PC-9 (cell line): ENCODE measurements at regions not wholly inside any gene's neighbourhood (a gene's known extent, or its start where the extent isn't known, plus 50 kb on each side); places are given as distances from the start of the nearest gene placed in this dataset.
"Not testable (repeated sequence)": the region's sequence is repeated elsewhere in the genome, so short reads cannot be mapped to it uniquely, and the experiment has no call there.

ENCODE experiments used
- EZH2 ChIP-seq: fragments of 200-600 bp; sonication (generic); IDR thresholded peaks from 2 replicates; pipeline ENCODE4 v1.8.0; 2017; ENCODE audit warnings: antibody characterized with exemption, low read depth
- TF ChIP-seq, protein P1 (sequence below): fragments of 200-600 bp; sonication (generic); conservative IDR thresholded peaks from 2 replicates; pipeline ENCODE4 v1.6.1; 2017; ENCODE audit warnings: mixed run types, antibody characterized with exemption, mild to moderate bottlenecking, moderate library complexity

- TF ChIP-seq, protein P1, sequence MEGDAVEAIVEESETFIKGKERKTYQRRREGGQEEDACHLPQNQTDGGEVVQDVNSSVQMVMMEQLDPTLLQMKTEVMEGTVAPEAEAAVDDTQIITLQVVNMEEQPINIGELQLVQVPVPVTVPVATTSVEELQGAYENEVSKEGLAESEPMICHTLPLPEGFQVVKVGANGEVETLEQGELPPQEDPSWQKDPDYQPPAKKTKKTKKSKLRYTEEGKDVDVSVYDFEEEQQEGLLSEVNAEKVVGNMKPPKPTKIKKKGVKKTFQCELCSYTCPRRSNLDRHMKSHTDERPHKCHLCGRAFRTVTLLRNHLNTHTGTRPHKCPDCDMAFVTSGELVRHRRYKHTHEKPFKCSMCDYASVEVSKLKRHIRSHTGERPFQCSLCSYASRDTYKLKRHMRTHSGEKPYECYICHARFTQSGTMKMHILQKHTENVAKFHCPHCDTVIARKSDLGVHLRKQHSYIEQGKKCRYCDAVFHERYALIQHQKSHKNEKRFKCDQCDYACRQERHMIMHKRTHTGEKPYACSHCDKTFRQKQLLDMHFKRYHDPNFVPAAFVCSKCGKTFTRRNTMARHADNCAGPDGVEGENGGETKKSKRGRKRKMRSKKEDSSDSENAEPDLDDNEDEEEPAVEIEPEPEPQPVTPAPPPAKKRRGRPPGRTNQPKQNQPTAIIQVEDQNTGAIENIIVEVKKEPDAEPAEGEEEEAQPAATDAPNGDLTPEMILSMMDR, result not testable (repeated sequence)
- TF ChIP-seq EZH2, result not testable (repeated sequence)
Measured at GRCh38 chr13:86501931-86502330, 702.7 kb upstream of the SLITRK6 start.
